BLaER1 (cell line): ENCODE measurements at regions not wholly inside any gene's neighbourhood (a gene's known extent, or its start where the extent isn't known, plus 50 kb on each side); places are given as distances from the start of the nearest gene placed in this dataset.

Experiments
- H3K27ac ChIP-seq: shearing (Covaris generic); formaldehyde crosslinking; 2 replicates; pipeline ENCODE4 v1.8.1; 2022
- H3K27me3 ChIP-seq: shearing (Covaris generic); formaldehyde crosslinking; 2 replicates; pipeline ENCODE4 v1.8.1; 2022
- H3K36me3 ChIP-seq: shearing (Covaris generic); formaldehyde crosslinking; 2 replicates; pipeline ENCODE4 v1.8.1; 2022
- H3K4me1 ChIP-seq: shearing (Covaris generic); formaldehyde crosslinking; 2 replicates; pipeline ENCODE4 v1.8.1; 2022
- H3K4me2 ChIP-seq: shearing (Covaris generic); formaldehyde crosslinking; 2 replicates; pipeline ENCODE4 v1.8.1; 2022
- H3K4me3 ChIP-seq: shearing (Covaris generic); formaldehyde crosslinking; 2 replicates; pipeline ENCODE4 v1.8.1; 2022
- H3K9ac ChIP-seq: shearing (Covaris generic); formaldehyde crosslinking; 2 replicates; pipeline ENCODE4 v1.8.1; 2022
- H3K9me3 ChIP-seq: shearing (Covaris generic); formaldehyde crosslinking; 2 replicates; pipeline ENCODE4 v1.8.1; 2022
- H4K20me1 ChIP-seq: shearing (Covaris generic); formaldehyde crosslinking; 2 replicates; pipeline ENCODE4 v1.8.1; 2022
- Cebpa-rat ChIP-seq: shearing (Covaris generic); IDR thresholded peaks from 2 replicates; pipeline ENCODE4 v1.8.1; 2022

DNA sequence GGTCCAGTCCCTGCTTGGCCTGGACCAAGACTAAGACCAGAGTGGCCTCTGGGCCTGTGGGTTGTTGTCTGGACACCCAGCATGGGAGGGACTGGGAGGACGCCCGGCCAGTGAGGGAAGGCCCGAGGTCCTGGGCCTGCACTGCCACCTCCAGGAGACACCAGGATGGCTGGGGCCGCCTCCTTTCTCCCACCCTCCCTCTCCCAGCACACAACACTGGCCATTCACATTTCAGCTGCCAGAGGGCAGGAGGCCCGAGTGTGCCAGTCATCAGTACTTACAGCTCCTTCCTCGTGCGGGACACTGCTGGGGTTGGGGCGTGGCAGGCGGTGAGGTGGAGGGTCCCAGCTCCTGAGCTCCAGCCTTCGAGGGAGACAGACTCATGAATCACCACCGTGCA is 133.5 kb downstream of the ASB1 start:
- no peak overlapping the region; the same call in 1 of the 2 replicates for H3K27ac ChIP-seq
- no peaks in the 10 kb centered on the region for H3K36me3 ChIP-seq
- H3K9ac ChIP-seq: no peak overlapping the region
- no peak for TF ChIP-seq Cebpa-rat
- no peak overlapping the region for H3K4me2 ChIP-seq
- H3K9me3 ChIP-seq: no peaks in the 10 kb centered on the region
- H4K20me1 ChIP-seq: no peaks in the 10 kb centered on the region
- H3K27me3 ChIP-seq: no peaks in the 10 kb centered on the region
- no peaks in the 10 kb centered on the region for H3K4me1 ChIP-seq
- no peak overlapping the region for H3K4me3 ChIP-seq

DNA sequence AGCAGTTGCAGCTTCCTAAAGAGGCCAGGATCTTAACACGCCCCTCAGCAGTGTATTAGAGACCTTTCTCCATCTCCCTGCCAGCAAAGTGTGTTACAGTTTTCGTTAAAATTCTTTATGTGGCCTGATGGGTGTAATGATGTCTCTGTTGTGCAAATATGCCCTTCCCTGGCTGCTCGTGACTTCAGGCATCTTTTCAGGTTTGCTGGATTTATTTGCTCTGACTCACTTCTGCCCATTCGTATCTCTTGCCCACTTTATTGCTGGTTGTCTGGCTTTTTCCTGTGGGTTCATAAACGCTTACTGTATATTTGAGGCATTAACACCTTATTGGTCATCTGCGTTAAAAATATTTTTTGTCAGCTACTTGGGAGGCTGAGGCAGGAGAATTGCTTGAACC is 134.5 kb downstream of the ASB1 start:
- H3K4me2 ChIP-seq: no peak overlapping the region

DNA sequence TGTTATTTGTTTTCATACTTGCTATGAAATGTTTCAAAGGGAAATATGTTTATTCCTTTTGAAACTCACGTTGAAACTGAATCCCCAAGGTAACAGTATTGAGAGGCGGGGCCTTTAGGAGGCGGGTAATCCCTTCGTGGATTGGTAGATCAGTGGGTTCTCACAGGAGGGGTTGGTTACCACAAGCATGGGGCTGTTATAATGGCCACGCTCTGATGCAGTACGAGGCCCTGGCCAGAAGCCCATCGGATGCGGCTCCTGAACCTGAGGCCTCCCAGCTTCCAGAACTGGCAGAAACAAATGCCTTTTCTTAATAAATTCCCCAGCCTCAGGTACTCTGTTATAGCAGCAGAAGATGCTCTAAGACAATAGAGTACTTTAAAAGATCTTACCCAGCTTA is 135.7 kb downstream of the ASB1 start:
- Histone ChIP-seq H3K4me3 (no peak overlapping the region), H3K27me3 (no peaks in the 10 kb centered on the region), H3K4me2 (no peak overlapping the region), H3K9me3 (no peaks in the 10 kb centered on the region), H3K4me1 (no peaks in the 10 kb centered on the region), H3K27ac (no peak overlapping the region), H4K20me1 (no peaks in the 10 kb centered on the region), H3K9ac (no peak overlapping the region), H3K36me3 (no peaks in the 10 kb centered on the region)
- TF ChIP-seq Cebpa-rat: no peak

More for the DNA sequence above, 134.5 kb downstream of the ASB1 start:
- Histone ChIP-seq H4K20me1 (no peaks in the 10 kb centered on the region), H3K4me3 (no peak overlapping the region), H3K36me3 (no peaks in the 10 kb centered on the region), H3K27ac (no peak overlapping the region), H3K27me3 (no peaks in the 10 kb centered on the region), H3K9ac (no peak overlapping the region), H3K4me1 (no peaks in the 10 kb centered on the region), H3K9me3 (no peaks in the 10 kb centered on the region)
- no peak for TF ChIP-seq Cebpa-rat

DNA sequence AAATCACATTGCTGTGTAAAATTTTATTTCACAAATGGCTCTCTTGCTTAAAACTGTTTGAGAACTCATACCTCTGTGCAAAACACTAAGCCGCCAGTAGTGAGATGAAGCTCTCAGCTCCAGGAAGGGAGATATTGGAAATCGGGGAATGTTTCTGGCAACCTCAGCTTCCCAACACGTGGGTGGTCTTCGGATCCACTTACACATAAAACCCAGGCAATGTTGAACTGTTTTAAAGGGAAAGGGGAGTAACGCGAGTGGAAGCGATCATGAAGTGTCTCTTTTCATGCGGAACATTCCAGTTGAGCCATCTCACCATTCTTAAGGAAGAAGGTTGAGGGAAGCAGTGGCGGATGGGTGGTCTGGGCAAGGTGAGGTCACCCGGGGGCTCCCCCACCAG is 136.8 kb downstream of the ASB1 start:
- H3K9me3 ChIP-seq: no peaks in the 10 kb centered on the region
- no peak overlapping the region for H3K9ac ChIP-seq
- H3K4me1 ChIP-seq: no peaks in the 10 kb centered on the region
- H3K36me3 ChIP-seq: no peaks in the 10 kb centered on the region
- H3K27ac ChIP-seq: no peak overlapping the region
- no peak for TF ChIP-seq Cebpa-rat
- H3K4me3 ChIP-seq: no peak overlapping the region
- no peak overlapping the region for H3K4me2 ChIP-seq
- no peaks in the 10 kb centered on the region for H4K20me1 ChIP-seq
- H3K27me3 ChIP-seq: no peaks in the 10 kb centered on the region

DNA sequence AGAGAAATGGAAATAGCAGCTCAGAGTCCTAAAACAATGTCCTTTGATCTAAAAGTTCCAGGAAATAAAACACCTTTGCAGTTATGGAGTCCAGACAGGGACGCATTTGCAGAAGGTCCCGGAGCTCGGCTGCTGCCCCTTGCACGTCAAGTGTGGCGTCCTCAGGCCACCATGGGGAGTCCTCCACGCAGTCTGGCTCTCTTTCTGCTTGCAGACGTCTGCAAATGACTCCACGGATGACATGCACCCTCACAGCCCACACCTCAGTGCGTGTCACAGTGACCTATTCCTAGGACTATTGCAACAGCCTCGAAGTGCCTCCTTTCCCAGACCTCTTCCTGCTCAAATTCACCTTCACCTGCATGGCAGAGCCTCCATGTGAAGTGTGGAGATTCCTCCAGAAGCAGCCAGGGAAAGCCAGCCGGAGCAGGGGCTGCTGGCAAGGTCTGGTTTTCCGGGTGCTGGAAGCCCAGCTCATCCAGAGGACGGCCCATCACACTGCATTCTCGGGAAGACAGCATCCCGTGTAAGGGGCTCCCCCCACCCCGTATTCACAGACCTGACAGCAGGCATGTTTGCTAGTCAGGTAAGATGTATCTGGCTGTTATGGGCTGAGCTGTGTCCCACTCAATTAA is 137.7 kb downstream of the ASB1 start:
- Histone ChIP-seq H3K27ac (no peak overlapping the region), H3K4me1 (peaks cover 5% of the 10 kb centered on the region; the same call in 1 of the 2 replicates), H3K9me3 (no peaks in the 10 kb centered on the region), H3K4me3 (no peak overlapping the region), H3K4me2 (no peak overlapping the region), H4K20me1 (no peaks in the 10 kb centered on the region), H3K9ac (no peak overlapping the region), H3K36me3 (no peaks in the 10 kb centered on the region), H3K27me3 (no peaks in the 10 kb centered on the region)
- no peak for TF ChIP-seq Cebpa-rat

DNA sequence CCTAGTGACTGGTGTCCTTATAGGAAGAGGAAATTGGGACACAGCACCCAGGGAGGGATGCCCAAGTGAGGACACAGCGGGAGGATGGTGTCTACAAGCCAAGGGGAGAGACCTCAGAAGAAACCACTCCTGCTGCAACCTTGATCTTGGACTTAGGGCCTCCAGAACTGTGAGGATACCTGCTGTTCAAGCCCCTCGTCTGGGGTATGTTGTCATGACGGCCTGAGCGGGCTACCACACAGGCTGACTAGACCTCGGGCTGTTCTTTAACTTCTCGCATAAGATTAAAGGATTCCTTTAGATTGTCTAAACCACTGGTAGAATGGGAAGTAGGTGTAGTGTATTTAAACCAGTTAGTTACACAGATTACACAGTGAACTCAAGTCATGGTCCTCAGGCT is 138.3 kb downstream of the ASB1 start:
- H3K9me3 ChIP-seq: no peaks in the 10 kb centered on the region
- H3K4me1 ChIP-seq: peaks cover 10% of the 10 kb centered on the region
- no peak overlapping the region for H3K27ac ChIP-seq
- H3K27me3 ChIP-seq: no peaks in the 10 kb centered on the region
- H4K20me1 ChIP-seq: no peaks in the 10 kb centered on the region
- H3K36me3 ChIP-seq: no peaks in the 10 kb centered on the region
- H3K4me2 ChIP-seq: no peak overlapping the region
- H3K4me3 ChIP-seq: no peak overlapping the region
- no peak overlapping the region for H3K9ac ChIP-seq
- no peak for TF ChIP-seq Cebpa-rat

DNA sequence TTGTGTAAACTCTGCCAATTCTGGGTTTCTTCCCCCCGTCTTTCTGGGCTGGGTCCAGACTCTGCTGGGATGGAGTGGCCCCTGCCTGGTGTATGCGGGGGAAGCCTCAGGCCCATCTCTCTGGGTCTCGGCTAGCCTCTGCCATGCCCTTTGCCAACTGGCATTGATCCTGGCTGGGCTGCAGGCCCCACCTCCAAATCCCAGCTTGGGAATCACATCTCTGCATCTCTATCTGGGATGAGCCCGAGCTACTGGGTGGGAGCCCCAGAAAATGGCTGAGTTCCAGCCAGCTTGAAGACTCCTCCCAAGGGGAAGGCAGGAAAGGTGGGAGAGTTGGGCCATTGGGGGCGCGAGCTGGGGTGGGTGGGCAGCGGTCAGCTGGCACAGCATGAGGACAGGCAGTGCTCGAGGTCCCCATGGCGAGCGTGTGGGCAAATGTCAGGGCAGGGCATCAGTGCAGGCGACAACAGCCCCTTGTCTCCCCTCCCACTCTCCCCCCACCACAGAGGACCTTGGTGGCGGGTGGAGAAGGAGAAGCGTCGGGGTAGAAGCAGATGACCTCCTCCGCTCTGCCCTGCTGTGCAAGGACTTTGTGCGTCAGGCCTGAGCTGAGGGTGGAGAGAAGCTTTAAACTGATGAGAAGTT is 139.4 kb downstream of the ASB1 start:
- TF ChIP-seq Cebpa-rat: no peak

DNA sequence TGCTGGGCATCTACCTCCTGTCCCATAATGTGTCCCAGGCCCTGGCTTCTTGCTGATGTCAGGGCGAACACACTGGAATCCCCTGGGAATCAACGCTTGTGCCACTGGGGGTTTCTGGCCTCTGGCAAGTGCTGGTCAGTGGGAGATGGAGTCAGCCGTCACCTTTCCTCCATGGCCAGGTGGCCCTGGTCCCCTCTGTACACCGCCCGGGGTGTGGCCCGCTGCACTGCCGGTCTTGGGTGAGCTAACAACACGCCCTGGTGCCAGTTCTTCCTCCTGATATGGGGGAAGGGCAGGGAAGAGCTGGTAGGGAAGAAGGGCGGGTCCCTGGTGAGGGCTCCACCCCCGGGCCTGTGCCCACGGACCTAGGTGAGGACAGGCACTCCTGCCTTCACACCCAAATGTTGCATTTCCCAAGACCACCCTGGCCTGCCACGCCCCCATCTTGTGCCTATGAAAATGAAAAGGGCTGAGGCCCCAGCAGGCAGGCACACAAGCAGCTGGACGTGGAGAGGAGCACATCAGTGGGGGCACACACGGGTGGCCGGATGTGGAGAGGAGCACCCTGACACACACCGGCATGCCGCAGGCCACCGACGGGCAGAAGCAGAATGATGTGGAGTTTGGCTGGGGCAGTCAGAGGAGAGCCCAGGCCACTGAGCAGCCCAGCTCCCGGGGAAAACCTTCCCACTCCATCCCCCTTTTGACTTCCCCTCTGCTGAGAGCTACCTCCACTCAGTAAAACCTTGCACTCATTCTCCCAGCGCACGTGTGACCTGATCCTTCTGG is 140.5 kb downstream of the ASB1 start:
- Histone ChIP-seq H3K9me3 (no peaks in the 10 kb centered on the region), H3K36me3 (no peaks in the 10 kb centered on the region), H3K4me1 (peaks cover 33% of the 10 kb centered on the region), H3K4me2 (no peak overlapping the region), H4K20me1 (no peaks in the 10 kb centered on the region), H3K9ac (no peak overlapping the region), H3K27ac (no peak overlapping the region), H3K27me3 (no peaks in the 10 kb centered on the region), H3K4me3 (no peak overlapping the region)
- no peak for TF ChIP-seq Cebpa-rat

More for the DNA sequence above, 139.4 kb downstream of the ASB1 start:
- Histone ChIP-seq H3K36me3 (no peaks in the 10 kb centered on the region), H4K20me1 (no peaks in the 10 kb centered on the region), H3K27ac (no peak overlapping the region), H3K9me3 (no peaks in the 10 kb centered on the region), H3K4me3 (no peak overlapping the region), H3K27me3 (no peaks in the 10 kb centered on the region), H3K9ac (no peak overlapping the region), H3K4me1 (peaks cover 21% of the 10 kb centered on the region), H3K4me2 (no peak overlapping the region)

DNA sequence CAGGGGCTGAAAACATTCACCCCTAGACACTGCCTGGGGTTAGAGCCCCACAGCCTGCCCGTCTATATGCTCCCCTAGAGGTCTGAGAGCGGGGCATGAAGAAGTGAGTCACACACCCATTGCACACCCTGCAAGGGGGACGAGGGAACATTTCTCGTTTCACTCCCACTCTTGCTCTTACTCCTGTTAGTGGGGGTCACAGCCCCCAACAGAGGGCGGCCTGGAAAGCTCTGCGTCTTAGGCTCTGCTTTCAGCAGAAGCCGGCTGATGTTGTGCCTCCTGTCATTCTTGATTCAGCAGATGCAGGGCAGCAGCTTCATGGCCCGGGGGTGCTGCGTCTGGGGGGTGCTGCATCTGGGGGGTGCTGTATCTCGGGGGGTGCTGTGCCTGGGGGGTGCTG is 141.3 kb downstream of the ASB1 start:
- Histone ChIP-seq H3K4me3 (no peak overlapping the region), H3K9me3 (no peaks in the 10 kb centered on the region), H3K9ac (no peak overlapping the region), H3K36me3 (no peaks in the 10 kb centered on the region), H3K4me1 (peaks cover 40% of the 10 kb centered on the region), H4K20me1 (no peaks in the 10 kb centered on the region), H3K4me2 (no peak overlapping the region), H3K27me3 (no peaks in the 10 kb centered on the region), H3K27ac (no peak overlapping the region)
- TF ChIP-seq Cebpa-rat: no peak
